Choroid plexus epithelial cell (primary cell): ENCODE measurements at regions not wholly inside any gene's neighbourhood (a gene's known extent, or its start where the extent isn't known, plus 50 kb on each side); places are given as distances from the start of the nearest gene placed in this dataset.

Source experiments
- DNase-seq: peaks from one replicate; pipeline ENCODE4 v3.0.0-alpha.2; 2010; ENCODE audit warnings: low read depth
- H3K4me3 ChIP-seq: 2 replicates; pipeline ENCODE4 v1.5.1; 2011; ENCODE audit warnings: low read depth, mild to moderate bottlenecking, control low read depth, low read length, moderate library complexity
- TF ChIP-seq, protein P1 (sequence below): conservative IDR thresholded peaks from 2 replicates; pipeline ENCODE4 v1.5.1; 2011; ENCODE audit warnings: low read depth, mild to moderate bottlenecking, control low read depth, inconsistent platforms, low read length, moderate library complexity

- no peak overlapping the region for H3K4me3 ChIP-seq
- TF ChIP-seq, protein P1, sequence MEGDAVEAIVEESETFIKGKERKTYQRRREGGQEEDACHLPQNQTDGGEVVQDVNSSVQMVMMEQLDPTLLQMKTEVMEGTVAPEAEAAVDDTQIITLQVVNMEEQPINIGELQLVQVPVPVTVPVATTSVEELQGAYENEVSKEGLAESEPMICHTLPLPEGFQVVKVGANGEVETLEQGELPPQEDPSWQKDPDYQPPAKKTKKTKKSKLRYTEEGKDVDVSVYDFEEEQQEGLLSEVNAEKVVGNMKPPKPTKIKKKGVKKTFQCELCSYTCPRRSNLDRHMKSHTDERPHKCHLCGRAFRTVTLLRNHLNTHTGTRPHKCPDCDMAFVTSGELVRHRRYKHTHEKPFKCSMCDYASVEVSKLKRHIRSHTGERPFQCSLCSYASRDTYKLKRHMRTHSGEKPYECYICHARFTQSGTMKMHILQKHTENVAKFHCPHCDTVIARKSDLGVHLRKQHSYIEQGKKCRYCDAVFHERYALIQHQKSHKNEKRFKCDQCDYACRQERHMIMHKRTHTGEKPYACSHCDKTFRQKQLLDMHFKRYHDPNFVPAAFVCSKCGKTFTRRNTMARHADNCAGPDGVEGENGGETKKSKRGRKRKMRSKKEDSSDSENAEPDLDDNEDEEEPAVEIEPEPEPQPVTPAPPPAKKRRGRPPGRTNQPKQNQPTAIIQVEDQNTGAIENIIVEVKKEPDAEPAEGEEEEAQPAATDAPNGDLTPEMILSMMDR, result no peak
These were observed 1398.0 kb upstream of the FLRT2 start for GRCh38 chr14:84131924-84132323.

DNA sequence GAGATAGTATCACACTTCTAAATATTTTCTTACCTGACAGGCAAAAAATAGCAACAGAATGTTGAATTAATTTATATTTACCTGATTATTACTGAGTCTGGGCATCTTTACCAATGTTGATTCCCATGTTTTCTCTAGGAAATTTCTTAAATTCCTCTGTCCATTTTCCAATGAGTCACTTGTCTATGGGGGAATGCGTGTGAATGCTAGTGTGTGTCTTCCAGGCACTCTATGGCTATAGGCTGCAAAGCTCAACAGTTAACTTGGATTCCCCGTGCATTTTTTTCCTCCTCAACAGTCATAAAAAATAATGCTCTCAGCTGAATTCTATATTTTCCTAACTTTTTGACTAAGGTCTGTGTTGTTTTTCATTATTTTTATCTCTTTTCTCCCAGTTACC, 1385.8 kb upstream of the FLRT2 start:
- peak; percentile 53 for DNase-seq
- TF ChIP-seq, protein P1, result no peak
- no peak overlapping the region for H3K4me3 ChIP-seq

More at GRCh38 chr14:84131924-84132323, 1398.0 kb upstream of the FLRT2 start:
- no peak for DNase-seq

GRCh38 chr14:84152452-84152851, 1377.5 kb upstream of the FLRT2 start:
- TF ChIP-seq, protein P1, result no peak
- DNase-seq, result no peak
- no peak overlapping the region for H3K4me3 ChIP-seq

DNA sequence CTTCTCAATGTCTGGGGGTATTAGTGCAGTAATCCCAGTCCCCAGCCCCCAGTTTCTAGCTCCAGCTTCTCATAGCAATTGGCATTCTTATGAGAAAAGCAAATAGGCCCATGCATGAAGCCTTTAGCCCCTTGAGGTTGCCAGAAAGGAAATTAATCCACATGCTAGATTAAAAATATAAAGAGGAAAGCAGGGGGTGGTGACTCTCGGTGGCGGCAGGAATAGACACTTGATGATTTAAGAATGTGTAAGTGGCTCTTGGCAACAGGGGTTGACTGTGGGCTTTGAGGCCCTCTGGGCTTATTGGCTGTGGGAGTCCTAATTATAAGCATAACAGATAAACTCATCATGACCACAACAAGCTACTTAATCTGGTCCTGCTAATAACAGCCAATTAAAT, 1367.3 kb upstream of the FLRT2 start:
- H3K4me3 ChIP-seq, result no peak overlapping the region
- TF ChIP-seq, protein P1, result no peak
- no peak for DNase-seq

GRCh38 chr14:84167026-84167425, 1362.9 kb upstream of the FLRT2 start:
- TF ChIP-seq, protein P1, result no peak
- no peak overlapping the region for H3K4me3 ChIP-seq
- no peak for DNase-seq

- no peak overlapping the region for H3K4me3 ChIP-seq
- no peak for DNase-seq
- TF ChIP-seq, protein P1, result no peak
These were observed 1349.6 kb upstream of the FLRT2 start for GRCh38 chr14:84180336-84180735.

GRCh38 chr14:84181072-84181471, 1348.9 kb upstream of the FLRT2 start:
- DNase-seq, result no peak
- no peak overlapping the region for H3K4me3 ChIP-seq
- TF ChIP-seq, protein P1, result no peak
